Right atrium auricular region (tissue), 2 donors: ENCODE measurements at regions not wholly inside any gene's neighbourhood (a gene's known extent, or its start where the extent isn't known, plus 50 kb on each side); places are given as distances from the start of the nearest gene placed in this dataset.

Experiments
- DNase-seq: peaks from one replicate; pipeline ENCODE4 v3.0.0-alpha.2; 2019; ENCODE audit warnings: low spot score
- H3K27ac ChIP-seq, 2 donors: fragments of 200-600 bp; sonication (generic); 1 replicate in 1 of 2; 2 replicates in 1 of 2; pipeline ENCODE4 v1.5.1; 2016 to 2019
- H3K27me3 ChIP-seq, 2 donors: fragments of 200-600 bp; sonication (generic); one replicate each; pipeline versions ENCODE4 v1.5.1 to v1.6.0; 2017 to 2019
- H3K36me3 ChIP-seq: fragments of 200-600 bp; sonication (generic); one replicate; pipeline ENCODE4 v1.5.1; 2016
- H3K4me1 ChIP-seq, 2 donors: fragments of 200-600 bp; sonication (generic); one replicate each; pipeline versions ENCODE4 v1.5.1 to v1.6.0; 2017 to 2019
- H3K4me3 ChIP-seq, 2 donors: fragments of 200-600 bp; sonication (generic); 1 replicate in 1 of 2; 2 replicates in 1 of 2; pipeline ENCODE4 v1.5.1; 2017 to 2019; ENCODE audit warnings: mild to moderate bottlenecking in 1 of 2, moderate library complexity in 1 of 2
- H3K9me3 ChIP-seq, 2 donors: fragments of 200-600 bp; sonication (generic); one replicate each; pipeline ENCODE4 v1.5.1; 2019
- CTCF ChIP-seq, 2 donors: fragments of 200-600 bp; sonication (generic); IDR thresholded peaks; one replicate each; pipeline ENCODE4 v1.5.1; 2019; ENCODE audit warnings: antibody characterized with exemption in 2 of 2

GRCh38 chr3:57004229-57004628 is 56.2 kb upstream of the SPATA12 start:
- H3K27ac ChIP-seq: no peak overlapping the region
- no peak for TF ChIP-seq CTCF (IDR thresholded peaks at IDR 0.05)
- no peaks in the 10 kb centered on the region for H3K36me3 ChIP-seq
- peaks cover 0 to 32% of the 10 kb centered on the region in 2 donors for H3K4me1 ChIP-seq
- no peak overlapping the region for H3K4me3 ChIP-seq
- no peaks in the 10 kb centered on the region for H3K27me3 ChIP-seq
- no peaks in the 10 kb centered on the region for H3K9me3 ChIP-seq
- DNase-seq: no peak

GRCh38 chr3:57003676-57004075 is 56.8 kb upstream of the SPATA12 start:
- Histone ChIP-seq H3K36me3 (no peaks in the 10 kb centered on the region), H3K4me1 (peaks cover 0 to 26% of the 10 kb centered on the region in 2 donors), H3K9me3 (no peaks in the 10 kb centered on the region), H3K27me3 (no peaks in the 10 kb centered on the region), H3K27ac (no peak overlapping the region), H3K4me3 (no peak overlapping the region)
- no peak for TF ChIP-seq CTCF (IDR thresholded peaks at IDR 0.05)
- DNase-seq: no peak

- H3K4me1 ChIP-seq: peaks cover 0 to 18% of the 10 kb centered on the region in 2 donors
These were observed 59.1 kb upstream of the SPATA12 start for GRCh38 chr3:57001356-57001755.

GRCh38 chr3:57000012-57000411 is 60.5 kb upstream of the SPATA12 start:
- no peak overlapping the region for H3K4me3 ChIP-seq
- no peak overlapping the region for H3K27ac ChIP-seq
- no peaks in the 10 kb centered on the region for H3K9me3 ChIP-seq
- no peaks in the 10 kb centered on the region for H3K36me3 ChIP-seq
- peaks cover 0 to 15% of the 10 kb centered on the region in 2 donors for H3K4me1 ChIP-seq
- H3K27me3 ChIP-seq: no peaks in the 10 kb centered on the region
- DNase-seq: no peak
- no peak for TF ChIP-seq CTCF (IDR thresholded peaks at IDR 0.05)

More at GRCh38 chr3:57001356-57001755, 59.1 kb upstream of the SPATA12 start:
- Histone ChIP-seq H3K27ac (no peak overlapping the region), H3K9me3 (no peaks in the 10 kb centered on the region), H3K36me3 (no peaks in the 10 kb centered on the region), H3K27me3 (no peaks in the 10 kb centered on the region), H3K4me3 (no peak overlapping the region)
- no peak for DNase-seq
- no peak for TF ChIP-seq CTCF (IDR thresholded peaks at IDR 0.05)

GRCh38 chr3:56999547-56999946 is 60.9 kb upstream of the SPATA12 start:
- Histone ChIP-seq H3K4me1 (peaks cover 0 to 15% of the 10 kb centered on the region in 2 donors), H3K27ac (no peak overlapping the region), H3K9me3 (no peaks in the 10 kb centered on the region), H3K4me3 (no peak overlapping the region), H3K27me3 (no peaks in the 10 kb centered on the region), H3K36me3 (no peaks in the 10 kb centered on the region)
- no peak for TF ChIP-seq CTCF (IDR thresholded peaks at IDR 0.05)
- no peak for DNase-seq

- no peaks in the 10 kb centered on the region for H3K27me3 ChIP-seq
- no peak for DNase-seq
- H3K27ac ChIP-seq: no peak overlapping the region
- no peak for TF ChIP-seq CTCF (IDR thresholded peaks at IDR 0.05)
- H3K4me3 ChIP-seq: no peak overlapping the region
- no peaks in the 10 kb centered on the region for H3K36me3 ChIP-seq
- H3K9me3 ChIP-seq: no peaks in the 10 kb centered on the region
- H3K4me1 ChIP-seq: peaks cover 0 to 15% of the 10 kb centered on the region in 2 donors
These were observed 62.4 kb upstream of the SPATA12 start for GRCh38 chr3:56998076-56998529.
